T47D (cell line): ENCODE measurements at regions not wholly inside any gene's neighbourhood (a gene's known extent, or its start where the extent isn't known, plus 50 kb on each side); places are given as distances from the start of the nearest gene placed in this dataset.
A peak's percentile ranks its signal among the peaks of the same experiment; 100 is the strongest.

Experiments
- DNase-seq, 2 experiments: peaks; one replicate each; pipeline versions ENCODE4 v3.0.0 to v3.0.0-alpha.2; 2011 to 2012; ENCODE audit warnings: low read depth in 1 of 2, low spot score in 1 of 2
- JUND ChIP-seq: IDR thresholded peaks from 2 replicates; pipeline ENCODE4 v1.6.1; 2012; ENCODE audit warnings: low read depth
- in situ Hi-C: cut with HindIII; loops from 2 replicates; pipeline ENCODE4 v1.10.0; 2016; ENCODE audit warnings: low sequenced_read_pairs, low pct_unique_long_range_greater_than_20kb

- DNase-seq = no peak
- in situ Hi-C loops = no loop called here
- no peak for TF ChIP-seq JUND
These were observed 247.3 kb downstream of the SH3BP4 start for GRCh38 chr2:235199128-235199527.

DNA sequence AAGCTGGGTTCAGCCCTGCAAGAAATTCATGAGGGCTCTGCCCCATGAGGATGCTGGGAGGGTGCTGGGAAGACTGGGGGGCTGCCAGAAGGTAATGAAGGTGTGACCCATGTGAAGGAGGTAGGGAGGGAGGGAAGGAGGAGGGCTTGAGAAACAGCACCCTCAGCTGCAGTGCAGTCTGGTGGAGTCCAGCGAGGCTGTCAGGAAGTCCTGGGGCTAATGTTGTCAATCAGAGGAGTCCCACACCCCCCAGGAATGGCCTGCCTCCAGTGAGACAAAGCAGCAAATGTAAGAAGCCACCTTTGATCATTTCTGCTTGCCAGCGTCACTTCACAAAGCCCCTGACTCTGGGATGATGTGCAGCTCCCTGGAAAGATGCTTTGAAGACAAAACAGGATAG is 248.4 kb downstream of the SH3BP4 start:
- TF ChIP-seq JUND = no peak
- in situ Hi-C loops = no loop called here
- DNase-seq = no peak

GRCh38 chr2:235201756-235202155 is 249.9 kb downstream of the SH3BP4 start:
- peak in 1 of 2 experiments; percentile 57 for DNase-seq
- TF ChIP-seq JUND = no peak

GRCh38 chr2:235204948-235205347 is 253.1 kb downstream of the SH3BP4 start:
- DNase-seq = no peak
- in situ Hi-C loops = no loop called here
- TF ChIP-seq JUND = no peak

More at GRCh38 chr2:235201756-235202155, 249.9 kb downstream of the SH3BP4 start:
- in situ Hi-C loops = no loop called here

DNA sequence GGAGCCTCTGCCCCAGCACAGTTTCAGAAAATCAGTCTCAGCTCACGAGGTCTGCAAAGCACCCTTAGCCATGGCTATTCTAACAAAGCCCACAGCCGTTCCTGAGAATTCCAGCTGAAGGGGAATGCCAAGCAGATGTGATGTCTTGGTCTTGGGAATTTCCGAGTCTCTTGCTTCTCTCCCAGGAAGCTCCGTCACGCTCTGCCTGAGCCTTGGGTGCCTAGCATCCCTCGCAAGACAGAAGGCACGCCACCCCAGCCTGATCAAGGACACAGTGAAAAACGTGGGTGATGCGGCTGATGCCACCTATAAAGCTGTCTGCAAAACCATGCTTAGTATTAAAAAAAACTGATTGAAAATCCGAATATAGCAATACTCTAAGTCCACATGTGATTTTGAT is 254.6 kb downstream of the SH3BP4 start:
- no peak for DNase-seq
- TF ChIP-seq JUND = no peak
- in situ Hi-C loops = no loop called here

DNA sequence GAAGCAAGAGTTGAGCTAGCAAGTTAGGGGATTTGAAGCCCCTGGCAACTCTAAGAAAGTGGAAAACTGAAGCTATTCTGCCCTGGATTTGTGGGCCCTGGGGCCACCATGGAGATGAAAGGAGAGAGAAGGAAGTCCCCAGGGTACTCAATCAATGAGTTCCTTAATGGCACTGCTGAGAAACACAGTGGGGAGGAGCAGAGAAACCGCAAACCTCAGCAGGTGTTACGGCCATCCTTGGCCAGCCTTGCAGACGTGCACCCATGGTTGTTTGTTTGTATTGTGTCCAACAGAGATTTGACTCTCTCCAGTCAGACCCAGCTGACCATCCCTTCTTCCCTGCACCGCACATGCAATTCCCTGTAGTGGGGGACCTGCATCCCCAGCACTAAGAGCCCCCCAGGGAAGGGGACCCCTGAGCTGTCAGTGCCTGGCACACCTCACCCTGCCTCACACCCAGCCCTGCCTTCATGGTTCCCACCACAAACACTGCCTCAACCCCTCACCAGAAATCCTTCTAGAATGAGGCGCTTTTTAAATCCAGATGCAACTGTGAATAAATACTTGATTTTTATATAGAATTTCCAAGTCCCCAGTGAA is 255.3 kb downstream of the SH3BP4 start:
- DNase-seq = no peak
- TF ChIP-seq JUND = no peak
- in situ Hi-C loops = no loop called here

DNA sequence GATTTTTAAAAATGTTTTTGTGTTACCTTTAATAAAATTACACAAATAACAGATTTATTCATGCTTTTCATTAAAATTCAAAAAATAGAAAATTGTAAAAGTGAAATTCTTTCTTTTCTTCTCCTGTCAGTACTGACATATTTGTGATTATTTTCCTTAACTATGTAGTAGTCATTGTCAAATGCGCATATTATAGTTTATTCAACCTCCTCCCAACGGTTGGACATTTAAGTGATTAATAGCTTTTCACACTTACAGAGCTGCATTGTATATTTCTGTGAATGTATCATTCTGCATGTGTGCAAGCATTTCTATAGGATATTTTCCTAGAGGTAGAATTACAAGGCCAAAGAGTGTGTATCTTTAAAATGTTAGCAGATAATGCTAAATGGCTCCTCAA is 259.2 kb downstream of the SH3BP4 start:
- no peak for DNase-seq
- in situ Hi-C loops = no loop called here
- no peak for TF ChIP-seq JUND

- no peak for DNase-seq
- in situ Hi-C loops = no loop called here
- no peak for TF ChIP-seq JUND
These were observed 260.8 kb downstream of the SH3BP4 start for GRCh38 chr2:235212501-235213158.

GRCh38 chr2:235215248-235215647 is 263.4 kb downstream of the SH3BP4 start:
- in situ Hi-C loops = no loop called here
- TF ChIP-seq JUND = no peak
- DNase-seq = no peak

DNA sequence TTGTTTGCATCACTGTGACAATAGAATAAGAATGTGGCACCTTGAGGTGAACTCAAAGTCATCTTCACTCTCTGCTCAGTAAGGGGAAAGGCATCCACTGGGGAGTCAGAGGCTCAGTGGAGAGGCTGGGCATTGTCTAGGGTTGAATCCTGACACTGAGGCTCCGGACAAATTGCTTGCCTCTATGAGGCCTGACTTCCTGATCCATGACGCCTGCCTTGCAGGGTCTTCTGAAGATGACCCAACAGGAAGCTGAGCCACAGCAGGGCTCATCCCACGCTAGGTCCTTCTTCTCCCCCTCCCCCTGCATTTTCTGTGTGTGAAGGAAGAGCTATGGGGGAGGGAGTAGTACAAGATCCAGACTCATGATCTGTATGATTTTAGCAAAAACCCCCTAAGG is 265.1 kb downstream of the SH3BP4 start:
- TF ChIP-seq JUND = no peak
- in situ Hi-C loops = no loop called here
- DNase-seq = no peak

GRCh38 chr2:235217846-235218245 is 266.0 kb downstream of the SH3BP4 start:
- in situ Hi-C loops = no loop called here
- no peak for DNase-seq

DNA sequence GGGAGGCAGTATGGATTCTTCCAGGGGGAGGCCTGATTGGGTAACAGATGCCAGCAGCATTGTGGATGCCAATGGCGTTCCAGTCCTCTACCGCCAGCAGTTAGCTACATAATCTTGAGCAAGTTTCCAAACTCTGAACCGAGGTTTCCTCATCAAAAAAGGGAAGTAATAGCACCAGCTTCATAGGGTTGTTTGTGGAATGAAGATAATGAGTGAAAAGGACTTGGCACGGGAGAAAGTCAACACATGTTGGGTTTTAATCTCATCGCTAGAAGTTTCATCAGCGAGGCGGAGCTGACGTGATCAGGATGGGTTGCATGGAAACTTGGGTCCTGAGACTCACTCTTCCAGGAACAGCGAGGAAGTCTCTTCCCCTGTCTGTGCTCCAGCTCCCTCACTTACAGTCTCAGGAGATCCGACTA is 266.7 kb downstream of the SH3BP4 start:
- TF ChIP-seq JUND = no peak
- in situ Hi-C loops = no loop called here
- DNase-seq = no peak

More at GRCh38 chr2:235217846-235218245, 266.0 kb downstream of the SH3BP4 start:
- TF ChIP-seq JUND = no peak

- no peak for TF ChIP-seq JUND
- in situ Hi-C loops = no loop called here
- no peak for DNase-seq
These were observed 267.2 kb downstream of the SH3BP4 start for GRCh38 chr2:235219048-235219447.

- no peak for DNase-seq
- no peak for TF ChIP-seq JUND
- in situ Hi-C loops = no loop called here
These were observed 268.5 kb downstream of the SH3BP4 start for GRCh38 chr2:235220331-235220730.
